Loucy (cell line): ENCODE measurements at regions not wholly inside any gene's neighbourhood (a gene's known extent, or its start where the extent isn't known, plus 50 kb on each side); places are given as distances from the start of the nearest gene placed in this dataset.

Source experiments
- H2AFZ ChIP-seq: fragments of 200-600 bp; sonication (generic); 2 replicates; pipeline ENCODE4 v1.6.0; 2016; ENCODE audit warnings: antibody characterized with exemption, mild to moderate bottlenecking, low read length, moderate library complexity
- H3F3A ChIP-seq: fragments of 200-600 bp; 2 replicates; pipeline ENCODE4 v1.6.0; 2016; ENCODE audit warnings: antibody characterized with exemption, low read depth, mild to moderate bottlenecking
- H3K27me3 ChIP-seq: fragments of 200-600 bp; sonication (generic); 2 replicates; pipeline ENCODE4 v1.6.1; 2014; ENCODE audit warnings: low read length, mild to moderate bottlenecking; ENCODE audit not compliant: insufficient read depth, poor library complexity, severe bottlenecking
- H3K36me3 ChIP-seq: fragments of 200-600 bp; sonication (generic); 2 replicates; pipeline ENCODE4 v1.6.1; 2016; ENCODE audit warnings: low read length; ENCODE audit not compliant: insufficient read depth
- H3K4me1 ChIP-seq: fragments of 200-600 bp; sonication (generic); 2 replicates; pipeline ENCODE4 v1.5.1; 2014; ENCODE audit warnings: low read length, mild to moderate bottlenecking; ENCODE audit not compliant: insufficient read depth, poor library complexity, severe bottlenecking
- H3K4me2 ChIP-seq: fragments of 200-600 bp; sonication (generic); 2 replicates; pipeline ENCODE4 v1.6.0; 2014; ENCODE audit warnings: antibody characterized with exemption, low read length, low read depth, mild to moderate bottlenecking; ENCODE audit not compliant: poor library complexity, severe bottlenecking
- H3K4me3 ChIP-seq: fragments of 200-600 bp; sonication (generic); 2 replicates; pipeline ENCODE4 v1.5.1; 2014; ENCODE audit warnings: low read length, mild to moderate bottlenecking, mixed read lengths; ENCODE audit not compliant: poor library complexity, severe bottlenecking
- H3K79me2 ChIP-seq: fragments of 200-600 bp; sonication (generic); 2 replicates; pipeline ENCODE4 v1.6.1; 2014; ENCODE audit warnings: low read length; ENCODE audit not compliant: insufficient read depth
- H3K9ac ChIP-seq: fragments of 200-600 bp; sonication (generic); 2 replicates; pipeline ENCODE4 v1.6.0; 2014; ENCODE audit warnings: mild to moderate bottlenecking, low read depth, low read length, moderate library complexity; ENCODE audit not compliant: poor library complexity, severe bottlenecking
- H3K9me2 ChIP-seq: fragments of 200-600 bp; sonication (generic); replicated peaks from 2 replicates; pipeline ENCODE4 v1.6.1; 2016; ENCODE audit warnings: low read depth, low read length, mixed read lengths
- H3K9me3 ChIP-seq: fragments of 200-600 bp; sonication (generic); 2 replicates; pipeline ENCODE4 v1.6.1; 2014; ENCODE audit warnings: mild to moderate bottlenecking, antibody characterized with exemption, low read length, low read depth; ENCODE audit not compliant: insufficient read depth
- H4K20me1 ChIP-seq: fragments of 200-600 bp; sonication (generic); 2 replicates; pipeline ENCODE4 v1.6.0; 2014; ENCODE audit warnings: antibody characterized with exemption, low read length, mild to moderate bottlenecking; ENCODE audit not compliant: insufficient read depth, poor library complexity, severe bottlenecking
- CTCF ChIP-seq: fragments of 200-600 bp; sonication (generic); conservative IDR thresholded peaks from 2 replicates; pipeline ENCODE4 v1.5.1; 2014; ENCODE audit warnings: mild to moderate bottlenecking, antibody characterized with exemption, low read length
- EZH2phosphoT487 ChIP-seq: fragments of 200-600 bp; IDR thresholded peaks from 2 replicates; pipeline ENCODE4 v1.6.1; 2018; ENCODE audit warnings: antibody characterized with exemption, mild to moderate bottlenecking, moderate library complexity, borderline replicate concordance

- Histone ChIP-seq H2AFZ (no peak overlapping the region), H3K4me3 (no peak overlapping the region), H3K4me1 (peaks cover 5% of the 10 kb centered on the region), H4K20me1 (no peaks in the 10 kb centered on the region), H3K9me2 (no peaks in the 10 kb centered on the region), H3K36me3 (no peaks in the 10 kb centered on the region), H3K79me2 (no peaks in the 10 kb centered on the region), H3K4me2 (no peak overlapping the region), H3K27me3 (no peaks in the 10 kb centered on the region), H3F3A (no peaks in the 10 kb centered on the region), H3K9ac (no peak overlapping the region), H3K9me3 (no peaks in the 10 kb centered on the region)
- TF ChIP-seq CTCF (no peak), EZH2phosphoT487 (no peak)
These were observed 454.4 kb upstream of the RASGRP1 start for GRCh38 chr15:39018966-39019365.

- no peaks in the 10 kb centered on the region for H3K9me3 ChIP-seq
- H3K36me3 ChIP-seq = no peaks in the 10 kb centered on the region
- H4K20me1 ChIP-seq = no peaks in the 10 kb centered on the region
- no peaks in the 10 kb centered on the region for H3K9me2 ChIP-seq
- no peak overlapping the region for H3K9ac ChIP-seq
- no peak overlapping the region for H2AFZ ChIP-seq
- peaks cover 5% of the 10 kb centered on the region for H3K4me1 ChIP-seq
- no peaks in the 10 kb centered on the region for H3K27me3 ChIP-seq
- H3K4me2 ChIP-seq = no peak overlapping the region
- H3F3A ChIP-seq = no peaks in the 10 kb centered on the region
- no peaks in the 10 kb centered on the region for H3K79me2 ChIP-seq
- H3K4me3 ChIP-seq = no peak overlapping the region
- no peak for TF ChIP-seq EZH2phosphoT487
- TF ChIP-seq CTCF = no peak
These were observed 456.7 kb upstream of the RASGRP1 start for GRCh38 chr15:39021341-39021740.

- Histone ChIP-seq H2AFZ (no peak overlapping the region), H3K4me2 (no peak overlapping the region), H3K4me1 (peaks cover 5% of the 10 kb centered on the region), H3K4me3 (no peak overlapping the region), H3K36me3 (no peaks in the 10 kb centered on the region), H3K79me2 (no peaks in the 10 kb centered on the region), H3K9ac (no peak overlapping the region), H3K27me3 (no peaks in the 10 kb centered on the region), H3K9me2 (no peaks in the 10 kb centered on the region), H4K20me1 (no peaks in the 10 kb centered on the region), H3K9me3 (no peaks in the 10 kb centered on the region), H3F3A (no peaks in the 10 kb centered on the region)
- TF ChIP-seq CTCF = no peak
- no peak for TF ChIP-seq EZH2phosphoT487
These were observed 458.1 kb upstream of the RASGRP1 start for GRCh38 chr15:39022532-39023305.
